Endodermal cell (in vitro differentiated cells): ENCODE measurements at regions not wholly inside any gene's neighbourhood (a gene's known extent, or its start where the extent isn't known, plus 50 kb on each side); places are given as distances from the start of the nearest gene placed in this dataset.

Source experiments
- DNase-seq: peaks from one replicate; pipeline ENCODE4 v3.0.0-alpha.2; 2017
- H3K27ac ChIP-seq: 2 replicates; pipeline ENCODE4 v1.5.1; 2013; ENCODE audit warnings: mild to moderate bottlenecking, low read depth, low read length, moderate library complexity
- H3K27me3 ChIP-seq: 2 replicates; pipeline ENCODE4 v1.6.1; 2013; ENCODE audit warnings: mild to moderate bottlenecking, low read length, moderate library complexity; ENCODE audit not compliant: insufficient read depth, control insufficient read depth, poor library complexity, severe bottlenecking
- H3K36me3 ChIP-seq: 2 replicates; pipeline ENCODE4 v1.7.0; 2013; ENCODE audit warnings: mild to moderate bottlenecking, low read length, moderate library complexity; ENCODE audit not compliant: control insufficient read depth, insufficient read depth
- H3K4me1 ChIP-seq: one replicate; pipeline ENCODE4 v1.7.0; 2013; ENCODE audit warnings: low read length; ENCODE audit not compliant: control insufficient read depth, insufficient read depth
- H3K4me3 ChIP-seq: 2 replicates; pipeline ENCODE4 v1.5.1; 2013; ENCODE audit warnings: mild to moderate bottlenecking, low read length, moderate library complexity
- H3K9ac ChIP-seq: 2 replicates; pipeline ENCODE4 v1.6.1; 2013; ENCODE audit warnings: mild to moderate bottlenecking, low read length, moderate library complexity; ENCODE audit not compliant: poor library complexity, severe bottlenecking; ENCODE audit errors: extremely low read depth
- H3K9me3 ChIP-seq: 2 replicates; pipeline ENCODE4 v1.6.1; 2013; ENCODE audit warnings: mild to moderate bottlenecking, low read length, moderate library complexity; ENCODE audit not compliant: control insufficient read depth
- H3K27ac Mint-ChIP-seq: 2 replicates; pipeline ENCODE4 v1.8.0; 2020; ENCODE audit warnings: mixed read lengths
- H3K27me3 Mint-ChIP-seq: 2 replicates; pipeline ENCODE4 v1.8.0; 2021; ENCODE audit warnings: mild to moderate bottlenecking, mixed read lengths; ENCODE audit not compliant: insufficient read depth
- H3K36me3 Mint-ChIP-seq: 2 replicates; pipeline ENCODE4 v1.8.0; 2020; ENCODE audit warnings: low read depth, mixed read lengths
- H3K4me1 Mint-ChIP-seq: 2 replicates; pipeline ENCODE4 v1.8.0; 2020; ENCODE audit warnings: mixed read lengths
- H3K4me3 Mint-ChIP-seq: 2 replicates; pipeline ENCODE4 v1.8.0; 2020; ENCODE audit warnings: mild to moderate bottlenecking, moderate library complexity, mixed read lengths
- H3K9me3 Mint-ChIP-seq: 2 replicates; pipeline ENCODE4 v1.8.0; 2020; ENCODE audit warnings: mild to moderate bottlenecking, mixed read lengths
- CTCF ChIP-seq: fragments of 200-600 bp; sonication (generic); conservative IDR thresholded peaks from 2 replicates; pipeline ENCODE4 v1.5.0; 2021; ENCODE audit warnings: antibody characterized with exemption, mild to moderate bottlenecking
- WGBS, 2 experiments: methylation state at CpG; one replicate each; pipeline versions ENCODE4 v1.1.5 to v1.1.7; 2013; ENCODE audit warnings: missing lambda C conversion rate in 2 of 2, mixed read lengths in 1 of 2; ENCODE audit not compliant: insufficient coverage in 1 of 2, insufficient read length in 1 of 2; 5-methylcytosine and 5-hydroxymethylcytosine counted together

GRCh38 chr14:82521191-82521590, 987.5 kb upstream of the SEL1L start:
- Histone ChIP-seq H3K9ac (no peak overlapping the region), H3K27ac (no peak overlapping the region), H3K9me3 (peaks cover 18% of the 10 kb centered on the region), H3K4me3 (no peak overlapping the region), H3K4me1 (no peaks in the 10 kb centered on the region), H3K36me3 (no peaks in the 10 kb centered on the region), H3K27me3 (no peaks in the 10 kb centered on the region)
- H3K4me1 Mint-ChIP-seq, result no peaks in the 10 kb centered on the region
- no peak for TF ChIP-seq CTCF
- no peaks in the 10 kb centered on the region for H3K27me3 Mint-ChIP-seq
- DNase-seq, result no peak
- H3K27ac Mint-ChIP-seq, result no peak overlapping the region
- no peaks in the 10 kb centered on the region for H3K36me3 Mint-ChIP-seq
- H3K4me3 Mint-ChIP-seq, result no peak overlapping the region
- peaks cover 19% of the 10 kb centered on the region for H3K9me3 Mint-ChIP-seq

- H3K27me3 Mint-ChIP-seq, result peaks cover 2% of the 10 kb centered on the region
- H3K4me3 Mint-ChIP-seq, result no peak overlapping the region
- TF ChIP-seq CTCF, result no peak
- Histone ChIP-seq H3K36me3 (no peaks in the 10 kb centered on the region), H3K27me3 (no peaks in the 10 kb centered on the region), H3K27ac (no peak overlapping the region), H3K4me1 (no peaks in the 10 kb centered on the region), H3K4me3 (no peak overlapping the region), H3K9ac (no peak overlapping the region), H3K9me3 (no peaks in the 10 kb centered on the region)
- 100% methylated on average over 1 of the region's 1 CpG for WGBS, 2 experiments
- H3K9me3 Mint-ChIP-seq, result no peaks in the 10 kb centered on the region
- DNase-seq, result no peak
- H3K36me3 Mint-ChIP-seq, result no peaks in the 10 kb centered on the region
- no peak overlapping the region for H3K27ac Mint-ChIP-seq
- no peaks in the 10 kb centered on the region for H3K4me1 Mint-ChIP-seq
These were observed 994.4 kb upstream of the SEL1L start for GRCh38 chr14:82528016-82528415.

GRCh38 chr14:82533351-82533750, 999.7 kb upstream of the SEL1L start:
- no peaks in the 10 kb centered on the region for H3K9me3 Mint-ChIP-seq
- H3K27ac Mint-ChIP-seq, result no peak overlapping the region
- no peaks in the 10 kb centered on the region for H3K9me3 ChIP-seq
- WGBS, 2 experiments, result 89 to 93% methylated on average over 2 of the region's 2 CpGs
- H3K36me3 Mint-ChIP-seq, result no peaks in the 10 kb centered on the region
- H3K36me3 ChIP-seq, result no peaks in the 10 kb centered on the region
- H3K4me3 Mint-ChIP-seq, result no peak overlapping the region
- no peaks in the 10 kb centered on the region for H3K27me3 Mint-ChIP-seq
- no peak overlapping the region for H3K9ac ChIP-seq
- no peak for DNase-seq
- no peak overlapping the region for H3K27ac ChIP-seq
- peaks cover 2% of the 10 kb centered on the region for H3K4me1 Mint-ChIP-seq
- TF ChIP-seq CTCF, result no peak
- no peak overlapping the region for H3K4me3 ChIP-seq
- no peaks in the 10 kb centered on the region for H3K27me3 ChIP-seq
- no peaks in the 10 kb centered on the region for H3K4me1 ChIP-seq
